Fibroblast of skin of left quadriceps (primary cell): ENCODE measurements at regions not wholly inside any gene's neighbourhood (a gene's known extent, or its start where the extent isn't known, plus 50 kb on each side); places are given as distances from the start of the nearest gene placed in this dataset.
"Not testable (repeated sequence)": the region's sequence is repeated elsewhere in the genome, so short reads cannot be mapped to it uniquely, and the experiment has no call there.

Experiments used
- DNase-seq, 2 experiments: peaks; one replicate each; pipeline ENCODE4 v3.0.0-alpha.2; 2013; ENCODE audit warnings: low read depth in 2 of 2

DNA sequence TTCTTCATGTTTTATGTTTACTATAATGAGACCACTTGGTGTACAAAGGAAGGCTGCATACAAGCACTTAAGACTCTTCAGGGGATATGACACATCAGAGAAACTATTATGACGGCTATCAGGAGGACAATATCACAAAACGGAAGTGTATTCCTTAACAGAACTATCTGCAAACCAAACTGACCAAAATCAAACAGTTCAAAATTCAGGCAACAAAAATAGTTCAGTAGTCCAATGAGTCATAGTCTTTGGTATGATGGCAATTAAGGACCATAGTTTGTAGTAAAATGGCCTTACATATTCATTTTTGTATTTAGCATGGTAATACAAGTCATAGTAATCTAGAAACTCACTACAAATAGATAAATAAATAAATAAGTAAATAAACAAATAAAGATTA is 1638.7 kb upstream of the SEL1L start:
- DNase-seq = peak in 1 of 2 experiments; percentile 12

DNA sequence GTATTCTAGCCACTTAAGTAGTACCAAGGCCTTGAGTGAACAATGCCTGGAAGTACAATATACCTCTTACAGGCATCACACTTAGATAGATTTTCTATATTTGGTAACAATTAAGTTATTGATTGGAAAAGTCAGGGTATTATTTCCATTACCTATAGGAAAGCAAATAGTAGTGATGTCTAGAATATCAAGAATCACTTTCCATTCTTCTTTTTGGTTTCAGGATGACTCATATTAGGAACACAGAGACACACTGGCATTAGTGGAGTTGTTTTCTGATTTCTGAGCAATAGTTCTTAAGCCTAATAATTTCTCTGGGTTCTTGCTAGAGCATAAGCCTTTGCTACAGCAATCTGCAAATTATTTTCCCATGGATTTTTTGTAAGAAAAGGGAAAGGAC is 1640.0 kb upstream of the SEL1L start:
- no peak for DNase-seq

DNA sequence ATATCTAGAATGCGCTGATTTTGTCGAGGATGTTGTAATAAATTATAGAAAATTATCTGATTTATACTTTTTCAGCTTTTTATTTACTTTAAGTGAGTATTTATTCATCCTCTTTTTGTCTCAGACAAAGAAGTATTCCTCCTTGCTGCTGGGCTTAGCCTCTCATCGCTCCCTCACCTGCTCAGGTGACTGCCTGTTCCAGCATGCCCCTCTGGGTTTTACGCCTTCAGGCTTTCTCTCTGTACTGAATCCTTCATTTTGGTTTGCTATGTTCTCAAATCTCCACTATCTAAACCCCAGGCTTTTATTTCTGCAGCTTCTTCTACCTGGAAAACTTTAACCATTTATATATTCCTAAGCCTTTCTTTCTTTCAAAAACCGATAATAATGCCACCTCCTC is 1650.9 kb upstream of the SEL1L start:
- DNase-seq = no peak

DNA sequence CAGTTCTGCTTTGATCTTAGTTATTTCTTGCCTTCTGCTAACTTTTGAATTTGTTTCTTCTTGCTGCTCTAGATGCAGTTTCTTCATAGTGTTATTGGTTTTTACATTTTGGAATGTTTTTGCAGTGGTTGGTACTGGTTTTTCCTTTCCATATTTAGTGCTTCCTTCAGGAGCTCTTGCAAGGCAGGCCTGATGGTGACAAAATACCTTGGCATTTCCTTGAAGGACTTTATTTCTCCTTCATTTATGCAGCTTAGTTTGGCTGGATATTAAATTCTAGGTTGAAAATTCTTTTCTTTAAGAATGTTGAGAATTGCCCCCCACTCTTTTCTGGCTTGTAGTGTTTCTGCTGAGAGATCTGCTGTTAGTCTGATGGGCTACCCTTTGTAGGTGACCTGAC is 1654.7 kb upstream of the SEL1L start:
- not testable (repeated sequence) for DNase-seq

DNA sequence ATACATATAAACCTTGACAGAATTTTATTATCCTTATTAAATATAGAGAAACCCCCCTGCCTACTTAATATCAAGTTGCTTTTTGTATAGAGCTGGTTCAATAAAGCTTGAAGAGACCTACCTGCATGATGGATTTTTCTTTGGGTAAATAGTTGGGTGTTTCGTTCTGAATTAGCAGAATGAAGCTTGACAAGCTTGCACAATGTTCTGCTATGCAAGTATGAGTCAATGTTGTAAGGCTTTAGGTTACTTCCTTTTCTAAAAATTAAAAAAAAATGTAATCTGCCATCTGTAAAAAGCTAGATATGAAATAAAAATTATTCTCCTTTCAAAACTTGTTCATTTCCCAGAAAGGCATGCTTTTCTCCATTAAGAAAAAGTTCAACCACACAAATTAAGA is 1662.6 kb upstream of the SEL1L start:
- DNase-seq = no peak

DNA sequence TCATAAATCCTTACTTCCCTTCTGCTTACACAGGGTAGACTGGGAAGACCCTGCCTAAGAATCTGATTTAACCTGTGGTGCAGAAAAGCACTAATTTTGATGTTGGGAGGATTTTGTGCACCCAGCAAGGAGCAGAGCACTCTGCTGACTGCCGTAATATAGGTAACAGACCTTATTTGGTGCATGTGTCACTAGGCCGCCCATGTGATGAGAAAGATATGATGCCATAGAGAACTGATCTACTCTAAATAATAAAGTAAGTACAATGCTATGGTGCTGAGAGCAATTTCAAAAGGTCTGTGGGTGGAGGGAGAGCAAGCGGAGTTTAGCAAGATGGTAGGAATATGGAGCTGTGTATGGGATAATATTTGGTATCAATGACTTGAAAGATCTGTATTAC is 1663.6 kb upstream of the SEL1L start:
- no peak for DNase-seq

DNA sequence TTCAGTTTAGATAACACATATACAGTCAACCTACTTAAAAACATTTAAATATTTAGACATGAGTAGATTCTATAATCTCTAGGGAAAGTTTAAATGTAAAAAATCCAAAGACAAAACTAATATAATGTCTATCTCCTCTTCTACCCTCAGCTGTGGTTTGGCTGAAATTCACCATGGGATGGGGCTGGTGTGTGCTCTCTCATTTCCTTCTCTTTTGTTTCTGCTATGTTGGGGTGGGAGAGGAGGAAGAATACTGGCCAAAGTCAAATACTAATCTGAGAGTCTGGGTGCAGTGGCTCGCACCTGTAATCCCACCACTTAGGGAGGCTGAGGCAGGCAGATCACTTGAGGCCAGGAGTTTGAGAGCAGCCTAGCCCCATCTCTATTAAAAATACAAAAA is 1673.9 kb upstream of the SEL1L start:
- DNase-seq = no peak

DNA sequence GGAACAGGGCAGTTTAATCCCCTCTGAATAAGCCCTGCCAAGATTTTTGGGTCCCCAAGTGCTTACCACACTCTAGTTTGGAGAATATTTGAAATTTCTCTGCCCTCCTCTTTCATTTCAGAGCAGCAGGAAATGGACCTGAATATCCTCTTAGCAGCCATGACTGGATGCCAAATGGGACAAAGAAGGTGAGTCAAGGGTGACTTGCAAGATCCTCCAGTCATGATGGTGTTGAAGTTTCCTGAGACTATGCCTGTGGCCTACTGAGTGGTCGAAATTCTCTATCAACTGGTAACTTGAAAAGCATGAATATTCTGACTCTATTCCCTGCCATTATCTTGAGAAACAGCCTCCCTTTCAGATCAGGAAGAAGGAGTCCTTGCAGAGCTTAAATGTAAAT is 1674.7 kb upstream of the SEL1L start:
- DNase-seq = no peak

DNA sequence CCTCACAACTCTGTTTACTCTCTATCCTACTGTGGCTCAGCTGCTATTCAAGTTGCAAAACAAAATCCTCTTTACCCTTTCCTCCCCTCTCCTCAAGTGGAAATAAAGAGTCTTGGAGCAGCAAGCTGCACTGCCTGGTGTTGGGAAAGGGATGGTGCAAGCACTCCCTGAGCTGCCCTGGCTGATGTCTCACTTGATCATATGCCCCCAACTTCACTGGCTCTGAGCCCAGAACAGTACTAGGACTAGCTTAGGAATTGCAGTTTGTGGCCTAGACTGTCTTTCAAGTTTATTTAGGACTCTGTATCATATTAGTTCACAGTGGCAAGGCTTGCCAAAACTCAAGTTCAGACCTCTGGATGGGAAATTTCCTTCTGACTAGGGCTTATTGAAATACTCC is 1683.8 kb upstream of the SEL1L start:
- peak; percentile 87 to 89 for DNase-seq

DNA sequence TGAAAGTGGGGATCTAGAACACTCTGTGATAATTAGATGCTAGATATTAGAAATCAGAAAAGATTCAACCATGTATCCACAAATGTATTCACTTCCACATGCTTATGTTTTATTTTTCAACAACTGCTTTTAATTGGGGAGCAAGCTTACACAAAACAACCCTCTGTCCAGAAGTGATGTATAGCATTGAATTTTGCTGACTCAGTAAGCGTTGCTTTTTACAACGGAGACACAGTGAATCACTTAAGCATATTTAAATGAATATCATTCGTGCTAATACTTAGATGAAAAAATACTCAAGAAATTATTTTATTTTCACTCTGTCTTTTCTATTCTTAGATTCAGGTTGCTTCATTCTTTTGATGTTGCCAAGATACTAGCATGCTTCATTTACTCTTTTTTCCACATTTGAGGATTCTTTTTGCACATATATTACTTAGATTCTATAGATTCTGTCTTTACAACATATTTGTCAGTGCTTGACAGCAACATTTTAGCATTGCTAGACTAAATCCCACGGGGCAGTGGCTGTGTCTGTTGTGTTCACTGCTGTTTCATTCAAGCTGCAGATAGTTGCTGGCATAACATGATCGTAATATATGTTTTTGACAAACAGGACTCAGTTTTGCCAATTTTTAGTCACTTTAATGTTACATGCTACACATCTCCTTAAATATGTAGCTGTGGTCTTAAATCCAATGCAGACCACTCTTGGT is 1714.4 kb upstream of the SEL1L start:
- DNase-seq = no peak

DNA sequence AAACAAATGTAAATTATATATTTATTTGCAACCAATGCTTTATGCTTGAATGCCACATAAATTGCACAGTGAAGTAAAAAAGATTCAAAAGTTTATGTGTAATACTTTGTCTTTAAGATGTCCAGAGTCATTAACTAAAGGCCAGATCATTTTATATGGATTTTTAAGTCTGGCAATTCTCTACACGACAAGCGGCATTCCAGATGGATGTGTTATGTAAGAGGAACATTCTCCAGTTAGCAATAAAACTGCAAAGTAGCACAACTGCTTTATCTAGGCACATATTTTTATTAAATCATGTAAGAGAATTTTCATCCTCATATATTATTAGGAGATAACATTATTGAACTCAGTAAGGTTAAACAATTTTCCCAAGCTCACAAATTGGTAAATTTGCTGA is 1717.7 kb upstream of the SEL1L start:
- no peak for DNase-seq

DNA sequence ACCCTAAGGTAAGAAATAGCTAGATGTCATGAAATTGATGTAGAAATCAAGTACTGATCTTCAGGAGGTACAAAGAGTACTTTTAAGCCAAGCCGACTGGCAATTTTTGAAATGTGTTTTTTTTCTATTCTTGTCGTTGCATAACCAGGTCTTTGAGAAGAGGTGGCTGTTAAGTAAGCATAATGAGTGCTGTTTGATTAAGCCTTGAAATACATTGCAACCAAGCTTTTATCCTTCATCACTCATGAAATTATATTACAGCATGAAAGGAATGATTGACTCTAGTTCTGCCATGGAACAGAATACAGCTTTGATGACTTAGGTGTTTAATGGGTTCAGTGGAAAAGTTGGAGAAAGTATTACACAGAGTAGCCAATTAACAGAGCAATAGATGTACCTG is 1720.2 kb upstream of the SEL1L start:
- DNase-seq = no peak

DNA sequence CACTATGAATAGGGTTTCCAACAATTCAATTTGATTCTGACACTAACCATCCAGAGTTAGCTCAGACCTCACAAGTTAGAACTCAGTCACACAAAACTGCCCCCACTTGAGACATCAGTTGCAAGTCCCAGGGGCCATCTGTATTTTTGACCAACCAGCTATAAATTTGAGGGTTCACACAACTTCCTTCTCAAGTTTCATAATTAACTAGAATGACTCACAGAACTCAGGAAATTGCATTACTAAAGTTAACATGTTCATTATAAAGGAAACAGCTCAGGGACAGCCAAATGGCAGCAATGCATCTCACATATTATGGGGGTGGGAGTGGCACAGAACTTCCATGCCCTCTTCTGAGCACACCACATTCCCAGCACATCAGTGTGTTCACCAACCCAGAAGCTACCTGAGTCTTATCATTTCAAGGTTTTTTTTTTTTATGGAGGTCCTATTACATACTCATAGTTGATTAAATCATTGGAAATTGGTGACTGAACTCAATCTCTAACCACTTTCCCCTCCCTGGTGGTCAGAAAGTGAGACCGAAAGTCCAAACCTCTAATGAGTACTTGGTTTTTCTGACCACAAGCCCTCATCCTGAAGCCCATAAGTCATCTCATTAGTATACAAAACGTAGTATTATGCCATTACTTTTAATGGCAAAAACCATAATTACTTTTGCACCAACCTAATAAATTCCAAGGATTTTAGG is 1721.5 kb upstream of the SEL1L start:
- peak in 1 of 2 experiments; percentile 25 for DNase-seq

DNA sequence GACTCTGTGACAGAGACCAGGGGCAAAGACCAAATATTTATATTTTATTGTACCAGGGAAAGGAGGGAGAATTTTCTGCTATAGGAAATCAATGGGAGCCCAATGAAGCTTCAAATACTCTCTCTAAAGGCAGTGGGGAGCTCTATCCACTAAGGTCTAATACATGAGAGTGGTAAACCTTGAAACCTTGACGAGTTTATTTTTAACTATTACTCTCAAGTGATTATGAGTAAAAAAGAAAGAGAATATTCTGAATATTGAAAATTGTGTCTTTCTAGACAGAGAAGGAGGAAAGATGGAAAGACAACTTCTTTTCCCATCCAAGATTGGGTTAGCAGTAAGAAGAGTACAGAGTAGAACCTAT is 1722.1 kb upstream of the SEL1L start:
- no peak for DNase-seq

DNA sequence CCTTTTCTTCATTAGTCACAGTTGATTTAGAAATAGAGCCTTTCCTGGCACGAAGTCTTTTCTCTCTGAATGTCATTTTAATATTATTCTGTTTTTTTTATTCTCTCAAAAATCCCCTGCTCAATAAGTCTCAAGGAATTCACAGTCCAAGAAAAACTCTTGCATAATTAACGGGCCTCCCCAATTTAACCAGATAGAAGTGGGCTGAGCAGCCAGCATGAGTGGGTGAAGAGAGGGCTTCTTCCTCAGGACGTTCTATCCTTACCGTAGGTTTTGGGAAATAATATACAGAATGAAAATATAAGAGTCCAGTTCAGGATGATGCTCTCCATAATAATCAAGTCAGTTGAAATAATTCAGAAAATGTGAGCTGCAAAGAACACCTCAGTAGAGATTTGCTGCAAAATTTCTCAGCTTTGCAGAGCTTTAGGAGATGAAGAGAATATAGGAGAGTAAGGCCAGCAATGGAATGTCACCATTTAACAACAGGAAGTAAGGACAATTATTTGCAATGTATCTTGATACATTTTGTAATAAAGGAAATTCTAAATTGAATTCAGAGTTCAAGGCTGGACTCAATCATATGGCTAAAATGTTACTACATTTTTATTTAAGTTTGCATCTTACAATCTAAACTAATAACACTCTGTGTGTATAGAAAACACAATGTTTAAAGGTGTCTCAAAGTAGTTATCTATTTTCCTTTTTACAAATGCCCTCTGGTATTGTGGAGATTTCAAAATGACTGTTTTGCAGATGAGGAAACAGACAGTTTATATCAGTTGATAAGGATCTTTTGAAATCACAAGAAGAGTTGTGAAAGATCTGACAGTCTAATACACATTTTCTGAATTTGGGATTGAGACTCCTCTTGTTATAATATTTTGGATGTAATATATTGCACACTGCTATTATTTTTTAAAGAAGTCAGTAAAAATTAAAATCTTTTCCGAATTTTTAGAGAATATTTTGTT is 1724.1 kb upstream of the SEL1L start:
- no peak for DNase-seq

DNA sequence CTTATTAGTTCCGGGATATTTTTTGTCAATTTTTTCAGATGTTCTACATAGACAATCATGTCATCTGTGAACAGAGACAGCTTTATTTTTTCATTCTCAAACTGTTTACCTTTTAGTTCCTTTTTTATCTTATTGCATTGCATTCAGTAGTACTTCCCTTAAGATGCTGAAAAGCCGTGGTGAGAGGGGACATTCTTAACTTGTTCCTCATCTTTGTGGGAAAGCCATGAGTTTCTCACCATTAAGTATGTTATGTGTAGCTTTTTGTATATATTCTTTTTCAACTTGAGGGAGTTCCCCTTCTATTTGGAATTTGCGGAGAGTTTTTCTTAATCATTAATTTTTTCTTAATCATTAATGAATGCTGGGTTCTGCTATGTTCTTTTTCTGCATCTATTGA is 1727.1 kb upstream of the SEL1L start:
- no peak for DNase-seq

DNA sequence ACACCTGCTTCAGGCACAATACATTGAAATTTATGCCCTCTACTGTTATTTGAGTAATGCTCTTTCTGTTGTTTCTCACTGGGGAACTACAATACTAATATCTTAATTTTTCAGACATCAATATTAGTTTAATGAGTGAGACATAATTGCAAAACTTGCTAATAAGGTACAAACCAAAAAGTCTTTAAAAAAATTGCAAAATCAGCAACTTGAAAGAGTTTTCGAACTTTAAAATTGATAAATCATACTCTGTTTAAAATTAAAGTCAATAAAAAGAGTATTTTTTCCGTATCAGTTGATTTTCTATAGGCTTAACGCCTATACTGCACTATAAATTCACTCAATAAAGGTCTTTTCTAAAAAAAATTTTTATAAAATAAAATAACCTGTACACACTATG is 1735.9 kb upstream of the SEL1L start:
- no peak for DNase-seq

DNA sequence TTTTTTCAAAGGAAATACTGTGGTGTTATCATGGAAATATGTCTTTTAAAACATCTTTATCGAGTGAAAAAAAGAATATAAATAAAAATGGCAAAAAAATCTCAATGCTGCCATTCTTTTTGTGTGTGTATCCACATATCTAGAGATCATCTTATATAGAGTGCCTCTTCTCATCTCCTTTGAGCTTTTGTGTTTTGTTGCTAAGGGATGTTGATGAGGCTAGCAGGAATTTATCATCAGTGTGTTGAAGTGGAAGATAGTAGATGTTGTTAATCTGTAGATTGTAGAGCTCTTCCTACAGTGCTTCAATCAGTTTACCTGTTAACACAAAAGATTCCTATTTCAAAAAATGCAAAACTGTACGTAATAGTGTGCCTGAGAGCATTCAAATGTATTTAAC is 1738.0 kb upstream of the SEL1L start:
- no peak for DNase-seq

DNA sequence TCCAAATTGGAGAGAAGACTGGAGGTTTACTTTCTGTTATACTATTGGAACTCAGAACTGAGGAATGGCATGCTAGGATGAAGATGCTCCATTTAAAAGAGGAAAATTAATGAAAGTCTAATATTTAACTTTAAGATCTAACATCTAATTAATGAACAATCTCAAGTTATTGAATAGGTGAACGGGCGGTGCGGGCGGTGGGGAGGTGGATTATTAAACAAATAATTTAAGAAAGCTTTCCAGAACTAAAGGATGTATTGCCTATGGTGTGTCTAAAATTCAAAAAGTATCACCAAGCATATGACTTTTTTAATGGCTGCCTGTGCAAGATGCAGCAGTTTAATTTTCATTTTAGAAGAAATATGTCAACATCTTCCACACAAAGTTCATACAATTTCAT is 1747.1 kb upstream of the SEL1L start:
- no peak for DNase-seq

DNA sequence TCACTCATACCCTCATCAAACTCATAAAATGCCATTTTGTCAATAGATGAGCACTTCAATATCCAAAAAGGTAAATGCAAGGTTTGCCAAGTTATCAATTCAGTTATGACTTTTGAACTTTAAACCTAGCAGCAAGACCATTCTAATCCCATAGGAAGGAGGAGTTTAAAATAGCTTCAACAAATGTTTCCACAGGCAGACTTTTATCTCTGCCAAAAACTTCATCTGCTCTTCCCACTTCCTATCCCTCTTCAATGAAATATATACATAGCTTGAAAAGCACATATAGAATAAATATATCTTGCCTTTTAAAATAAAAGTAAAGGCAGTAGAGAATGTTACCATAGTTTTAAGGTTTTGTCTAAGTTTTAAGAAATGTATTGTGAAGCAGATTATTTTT is 1749.1 kb upstream of the SEL1L start:
- DNase-seq = no peak

DNA sequence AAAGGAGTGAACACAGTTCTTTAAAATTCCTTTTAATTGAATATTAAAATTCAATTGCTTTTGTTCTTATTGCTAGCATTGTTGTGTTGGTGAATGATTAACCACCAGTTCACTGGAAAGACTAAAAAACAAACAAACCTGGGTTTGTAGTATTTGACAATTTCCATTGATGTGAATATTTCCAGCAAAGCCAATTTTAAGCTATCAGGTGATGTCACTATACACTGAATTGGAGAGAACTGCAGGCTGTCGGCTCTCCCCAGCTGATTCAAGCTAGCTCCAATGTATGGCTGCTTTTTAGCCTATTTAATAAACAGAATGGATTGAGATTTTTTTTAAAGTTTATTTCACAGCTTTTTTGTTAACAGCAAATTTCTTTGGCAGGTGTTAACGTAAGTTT is 1753.6 kb upstream of the SEL1L start:
- no peak for DNase-seq

DNA sequence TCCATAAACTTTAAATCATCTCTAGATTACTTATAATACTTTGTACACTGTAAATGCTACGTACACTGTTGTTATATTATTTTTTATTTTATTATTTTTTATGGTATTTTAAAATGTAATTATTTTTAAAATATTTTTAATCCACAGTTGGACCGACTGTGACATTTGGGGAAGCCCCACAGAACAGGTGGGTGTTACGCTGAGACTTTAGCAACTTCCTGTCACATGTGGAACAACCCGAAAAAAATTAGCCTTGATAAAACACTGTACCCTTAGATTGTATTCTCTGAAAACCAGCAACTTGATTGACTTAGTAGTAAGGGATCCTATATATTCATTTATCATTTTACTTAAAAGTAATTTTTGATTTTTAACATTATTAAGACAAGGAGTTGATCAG is 1755.7 kb upstream of the SEL1L start:
- no peak for DNase-seq

DNA sequence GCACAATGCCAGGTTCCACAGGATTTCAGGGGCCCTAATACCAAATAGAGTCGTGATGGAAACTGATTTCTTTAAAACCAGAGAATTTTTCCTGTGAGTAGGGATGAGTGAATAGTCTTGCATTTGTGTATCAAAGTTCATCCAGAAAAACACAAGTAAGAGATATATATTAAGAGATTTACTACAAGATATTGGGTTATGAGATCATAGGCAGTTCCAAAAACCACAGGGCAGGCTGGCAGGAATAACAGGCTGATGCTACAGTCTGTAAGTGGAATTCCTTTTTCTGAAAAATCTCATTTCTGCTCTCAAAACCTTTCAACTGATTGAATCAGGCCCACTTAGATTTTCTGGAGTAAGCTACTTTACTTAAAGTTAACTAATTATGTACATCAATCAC is 1756.2 kb upstream of the SEL1L start:
- DNase-seq = no peak
